ENCODE measurements at regions not wholly inside any gene's neighbourhood (a gene's known extent, or its start where the extent isn't known, plus 50 kb on each side); places are given as distances from the start of the nearest gene placed in this dataset.

DNA sequence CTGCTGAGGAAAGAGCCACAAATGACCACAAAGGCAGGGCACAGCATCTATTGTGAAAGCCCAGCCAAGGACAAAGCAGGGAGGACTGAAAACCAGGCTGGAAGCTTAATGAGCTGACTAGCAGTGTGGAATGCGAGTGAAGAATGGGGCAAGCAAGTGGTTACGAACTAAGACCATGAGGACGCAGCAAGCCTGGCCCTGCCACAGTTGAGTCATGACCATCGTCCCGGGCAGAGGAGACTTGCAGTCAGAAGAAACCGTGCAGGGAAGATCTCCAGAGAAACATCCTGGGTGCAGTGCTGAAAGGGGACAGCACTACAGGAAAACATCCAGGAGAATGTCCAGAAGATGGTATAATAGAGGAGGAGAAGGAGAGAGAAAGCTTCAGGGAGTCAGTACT, 120.5 kb upstream of the GYPC start:
- Histone ChIP-seq H3K4me3 (ENCODE audit: low read depth, low read length) (no peak overlapping the region), H3K27ac (ENCODE audit: low read depth, low read length) (no peak overlapping the region), H3K9me3 (ENCODE audit: control insufficient read depth, insufficient read depth, low read length) (no peaks in the 10 kb centered on the region), H3K27me3 (ENCODE audit: control insufficient read depth, insufficient read depth, low read length) (no peaks in the 10 kb centered on the region)
- DNase-seq (ENCODE audit: low read depth, low spot score): no peak
- ChIA-PET CTCF (interaction anchor here (0.8 kb wide), 1 partner anchor 243 kb away, joined by 3 read pairs; no protein-coding TSS in a partner anchor), POLR2A (no interaction called here)
- TF ChIP-seq, protein P1, sequence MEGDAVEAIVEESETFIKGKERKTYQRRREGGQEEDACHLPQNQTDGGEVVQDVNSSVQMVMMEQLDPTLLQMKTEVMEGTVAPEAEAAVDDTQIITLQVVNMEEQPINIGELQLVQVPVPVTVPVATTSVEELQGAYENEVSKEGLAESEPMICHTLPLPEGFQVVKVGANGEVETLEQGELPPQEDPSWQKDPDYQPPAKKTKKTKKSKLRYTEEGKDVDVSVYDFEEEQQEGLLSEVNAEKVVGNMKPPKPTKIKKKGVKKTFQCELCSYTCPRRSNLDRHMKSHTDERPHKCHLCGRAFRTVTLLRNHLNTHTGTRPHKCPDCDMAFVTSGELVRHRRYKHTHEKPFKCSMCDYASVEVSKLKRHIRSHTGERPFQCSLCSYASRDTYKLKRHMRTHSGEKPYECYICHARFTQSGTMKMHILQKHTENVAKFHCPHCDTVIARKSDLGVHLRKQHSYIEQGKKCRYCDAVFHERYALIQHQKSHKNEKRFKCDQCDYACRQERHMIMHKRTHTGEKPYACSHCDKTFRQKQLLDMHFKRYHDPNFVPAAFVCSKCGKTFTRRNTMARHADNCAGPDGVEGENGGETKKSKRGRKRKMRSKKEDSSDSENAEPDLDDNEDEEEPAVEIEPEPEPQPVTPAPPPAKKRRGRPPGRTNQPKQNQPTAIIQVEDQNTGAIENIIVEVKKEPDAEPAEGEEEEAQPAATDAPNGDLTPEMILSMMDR (IDR thresholded peaks at IDR 0.05; ENCODE audit: low read depth, low read length): no peak

DNA sequence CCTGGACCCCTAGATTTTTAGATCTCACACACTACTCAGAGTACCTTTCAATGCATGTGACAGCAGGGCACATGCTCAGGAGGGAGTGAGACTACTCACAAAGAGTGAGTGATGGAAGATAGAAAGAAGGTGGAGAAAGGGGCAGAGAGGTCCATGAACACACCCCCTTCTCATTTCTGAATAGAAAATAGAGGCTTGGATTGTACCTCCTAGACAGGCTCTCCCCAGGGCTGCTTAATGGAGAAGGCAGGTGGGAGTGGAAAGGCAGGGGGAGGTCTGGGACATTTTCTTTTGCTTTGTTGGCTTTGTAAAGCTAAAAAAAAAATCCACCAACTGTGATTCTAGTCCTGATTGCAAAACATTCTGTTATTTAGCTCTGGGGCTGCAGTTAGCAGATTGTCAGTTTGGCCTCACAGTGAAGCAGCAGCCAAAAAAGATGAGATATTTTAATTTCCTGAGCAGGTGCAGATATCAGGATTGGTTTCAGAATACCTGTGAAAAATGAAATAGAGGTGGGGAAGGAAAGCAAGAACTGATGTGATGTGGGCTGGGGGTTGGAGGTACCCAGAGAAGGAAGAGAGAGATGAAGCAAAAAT, 119.3 kb upstream of the GYPC start:
- no peak for DNase-seq (ENCODE audit: low read depth, low spot score)
- ChIA-PET CTCF (interaction anchor here (1.9 kb wide), 1 partner anchor 9 kb away, joined by 5 read pairs; no protein-coding TSS in a partner anchor), POLR2A (no interaction called here)
- TF ChIP-seq, protein P1 (IDR thresholded peaks at IDR 0.05; ENCODE audit: low read depth, low read length): no peak
- Histone ChIP-seq H3K27me3 (ENCODE audit: control insufficient read depth, insufficient read depth, low read length) (no peaks in the 10 kb centered on the region), H3K9me3 (ENCODE audit: control insufficient read depth, insufficient read depth, low read length) (no peaks in the 10 kb centered on the region), H3K4me3 (ENCODE audit: low read depth, low read length) (no peak overlapping the region), H3K27ac (ENCODE audit: low read depth, low read length) (no peak overlapping the region)

DNA sequence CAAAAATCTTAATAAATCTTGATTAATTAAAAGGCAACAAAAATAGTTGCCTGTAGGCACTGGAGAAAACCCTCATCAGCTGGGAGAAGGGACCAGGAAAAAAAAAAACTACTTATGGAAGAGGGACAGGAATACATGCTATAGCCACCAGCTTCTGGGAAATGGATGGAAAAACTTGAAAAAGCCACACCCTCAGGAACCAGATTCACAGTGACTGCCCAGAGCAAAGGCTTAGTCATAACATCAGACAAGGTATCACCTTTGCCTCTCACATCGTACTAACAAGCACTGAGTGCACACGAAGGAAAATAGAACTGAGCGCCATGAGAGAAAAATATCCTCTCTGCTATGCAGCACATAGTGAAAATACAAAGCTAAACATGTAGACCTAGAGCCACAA, 116.9 kb upstream of the GYPC start:
- Histone ChIP-seq H3K4me3 (ENCODE audit: low read depth, low read length) (no peak overlapping the region), H3K9me3 (ENCODE audit: control insufficient read depth, insufficient read depth, low read length) (no peaks in the 10 kb centered on the region), H3K27me3 (ENCODE audit: control insufficient read depth, insufficient read depth, low read length) (no peaks in the 10 kb centered on the region), H3K27ac (ENCODE audit: low read depth, low read length) (no peak overlapping the region)
- POLR2A ChIA-PET: no interaction called here
- no peak for DNase-seq (ENCODE audit: low read depth, low spot score)
- CTCF ChIA-PET: interaction anchor here (1.1 kb wide), 1 partner anchor 11 kb away, joined by 7 read pairs; no protein-coding TSS in a partner anchor
- TF ChIP-seq, protein P1 (IDR thresholded peaks at IDR 0.05; ENCODE audit: low read depth, low read length): no peak

DNA sequence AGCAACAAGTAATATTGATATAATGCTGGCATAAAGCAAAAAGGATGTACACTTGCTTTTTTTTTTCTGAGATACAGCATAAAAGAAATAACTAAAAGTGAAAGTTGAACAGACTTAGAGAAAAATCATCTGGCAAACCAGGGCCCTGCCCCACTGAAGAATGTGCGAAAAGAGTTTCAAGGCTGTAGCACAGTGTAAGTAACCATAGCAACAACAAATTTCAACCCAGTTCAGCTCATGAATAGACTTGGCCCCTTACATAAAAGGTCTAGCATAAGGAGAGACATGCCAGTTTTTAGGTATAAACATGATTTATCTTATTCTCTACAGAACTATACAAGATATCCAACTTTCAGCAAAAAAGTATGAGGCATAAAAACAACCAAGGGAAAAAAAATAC, 113.7 kb upstream of the GYPC start:
- no peak overlapping the region for H3K4me3 ChIP-seq (ENCODE audit: low read depth, low read length)
- H3K9me3 ChIP-seq (ENCODE audit: control insufficient read depth, insufficient read depth, low read length): no peaks in the 10 kb centered on the region
- no peak overlapping the region for H3K27ac ChIP-seq (ENCODE audit: low read depth, low read length)
- CTCF ChIA-PET: no interaction called here
- TF ChIP-seq, protein P1 (IDR thresholded peaks at IDR 0.05; ENCODE audit: low read depth, low read length): no peak
- H3K27me3 ChIP-seq (ENCODE audit: control insufficient read depth, insufficient read depth, low read length): no peaks in the 10 kb centered on the region
- POLR2A ChIA-PET: no interaction called here
- no peak for DNase-seq (ENCODE audit: low read depth, low spot score)

DNA sequence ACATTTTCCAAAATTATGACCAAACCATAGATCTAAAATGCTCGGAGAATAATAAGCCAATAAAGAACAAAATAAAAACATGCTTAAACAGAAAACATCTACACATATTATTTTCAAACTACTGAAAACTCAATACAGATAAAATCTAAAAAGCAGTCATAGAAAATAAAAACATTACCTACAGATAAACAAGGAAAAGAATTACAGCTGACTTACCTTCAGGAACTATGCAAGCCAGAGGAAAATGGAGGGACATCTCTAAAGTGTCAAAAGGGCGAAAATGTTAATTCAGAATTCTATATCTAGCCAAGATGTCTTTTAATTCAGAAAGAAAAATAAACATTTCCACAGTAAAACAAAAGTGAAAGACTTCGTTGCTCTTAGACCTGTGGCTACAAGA, 112.9 kb upstream of the GYPC start:
- TF ChIP-seq, protein P1 (IDR thresholded peaks at IDR 0.05; ENCODE audit: low read depth, low read length): no peak
- Histone ChIP-seq H3K27ac (ENCODE audit: low read depth, low read length) (no peak overlapping the region), H3K27me3 (ENCODE audit: control insufficient read depth, insufficient read depth, low read length) (no peaks in the 10 kb centered on the region), H3K4me3 (ENCODE audit: low read depth, low read length) (no peak overlapping the region), H3K9me3 (ENCODE audit: control insufficient read depth, insufficient read depth, low read length) (no peaks in the 10 kb centered on the region)
- POLR2A ChIA-PET: no interaction called here
- no peak for DNase-seq (ENCODE audit: low read depth, low spot score)
- CTCF ChIA-PET: no interaction called here
